ENCODE measurements at regions not wholly inside any gene's neighbourhood (a gene's known extent, or its start where the extent isn't known, plus 50 kb on each side); places are given as distances from the start of the nearest gene placed in this dataset.
"Not testable (repeated sequence)": the region's sequence is repeated elsewhere in the genome, so short reads cannot be mapped to it uniquely, and the experiment has no call there.

GRCh38 chr9:87014436-87014835, 67.1 kb upstream of the GAS1 start:
- Histone ChIP-seq H3K36me3 (no peaks in the 10 kb centered on the region), H3K4me1 (no peaks in the 10 kb centered on the region), H3K27me3 (no peaks in the 10 kb centered on the region), H3K27ac (no peak overlapping the region), H3K4me3 (no peak overlapping the region), H3K9me3 (no peaks in the 10 kb centered on the region)
- 56 to 57% methylated on average over 1 of the region's 1 CpG for WGBS, 2 donors
- TF ChIP-seq CTCF (IDR thresholded peaks at IDR 0.05), result no peak
- ATAC-seq (no peak), DNase-seq (no peak), FAIRE-seq (no peak)
- intact Hi-C loops (cut with DNase I), result no loop called here

- Histone ChIP-seq H3K4me1 (no peaks in the 10 kb centered on the region), H3K27ac (no peak overlapping the region), H3K4me3 (no peak overlapping the region), H3K9me3 (no peaks in the 10 kb centered on the region), H3K36me3 (no peaks in the 10 kb centered on the region), H3K27me3 (no peaks in the 10 kb centered on the region)
- intact Hi-C loops (cut with DNase I), result no loop called here
- FAIRE-seq (no peak), ATAC-seq (no peak), DNase-seq (no peak)
- 68 to 76% methylated on average over 3 of the region's 3 CpGs for WGBS, 2 donors
- no peak for TF ChIP-seq CTCF (IDR thresholded peaks at IDR 0.05)
Measured at GRCh38 chr9:87016681-87017080, 69.4 kb upstream of the GAS1 start.

GRCh38 chr9:87020169-87020950, 73.1 kb upstream of the GAS1 start:
- 86 to 89% methylated on average over 4 of the region's 4 CpGs for WGBS, 2 donors

GRCh38 chr9:87022178-87022577, 74.9 kb upstream of the GAS1 start:
- Histone ChIP-seq H3K9me3 (no peaks in the 10 kb centered on the region), H3K4me1 (no peaks in the 10 kb centered on the region), H3K27ac (no peak overlapping the region), H3K27me3 (no peaks in the 10 kb centered on the region), H3K4me3 (no peak overlapping the region), H3K36me3 (no peaks in the 10 kb centered on the region)
- intact Hi-C loops (cut with DNase I), result no loop called here
- WGBS, 2 donors, result 61 to 72% methylated on average over 1 of the region's 1 CpG
- no peak for FAIRE-seq
- no peak for ATAC-seq
- no peak for TF ChIP-seq CTCF (IDR thresholded peaks at IDR 0.05)
- DNase-seq, result no peak

More at GRCh38 chr9:87020169-87020950, 73.1 kb upstream of the GAS1 start:
- no peak for TF ChIP-seq CTCF (IDR thresholded peaks at IDR 0.05)
- Histone ChIP-seq H3K4me1 (no peaks in the 10 kb centered on the region), H3K27ac (no peak overlapping the region), H3K27me3 (no peaks in the 10 kb centered on the region), H3K9me3 (no peaks in the 10 kb centered on the region), H3K36me3 (no peaks in the 10 kb centered on the region), H3K4me3 (no peak overlapping the region)
- no peak for ATAC-seq
- no peak for DNase-seq
- intact Hi-C loops (cut with DNase I), result no loop called here
- FAIRE-seq, result no peak

- ATAC-seq (no peak), FAIRE-seq (no peak), DNase-seq (no peak)
- H3K4me3 ChIP-seq, result no peak overlapping the region
- no peaks in the 10 kb centered on the region for H3K9me3 ChIP-seq
- no peak overlapping the region for H3K27ac ChIP-seq
- H3K36me3 ChIP-seq, result no peaks in the 10 kb centered on the region
- TF ChIP-seq CTCF (IDR thresholded peaks at IDR 0.05), result no peak
- no peaks in the 10 kb centered on the region for H3K27me3 ChIP-seq
- no peaks in the 10 kb centered on the region for H3K4me1 ChIP-seq
- intact Hi-C loops (cut with DNase I), result no loop called here
Measured at GRCh38 chr9:87026204-87026603, 78.9 kb upstream of the GAS1 start.

GRCh38 chr9:87028836-87029235, 81.5 kb upstream of the GAS1 start:
- DNase-seq; H3K9me3 ChIP-seq; intact Hi-C loops (cut with DNase I); H3K4me1 ChIP-seq; ATAC-seq; H3K27ac ChIP-seq; FAIRE-seq; H3K4me3 ChIP-seq; H3K36me3 ChIP-seq; H3K27me3 ChIP-seq: not testable (repeated sequence)
- WGBS, 2 donors, result 81 to 96% methylated on average over 3 of the region's 4 CpGs

All from pancreas (tissue), 10 donors.